SU-DHL-6 (cell line): ENCODE measurements at regions not wholly inside any gene's neighbourhood (a gene's known extent, or its start where the extent isn't known, plus 50 kb on each side); places are given as distances from the start of the nearest gene placed in this dataset.

Experiments
- H2AFZ ChIP-seq: fragments of 200-600 bp; sonication (generic); 2 replicates; pipeline ENCODE4 v1.6.1; 2014; ENCODE audit warnings: low read depth, mild to moderate bottlenecking, moderate library complexity, mixed read lengths, antibody characterized with exemption, low read length; ENCODE audit not compliant: severe bottlenecking
- H3F3A ChIP-seq: fragments of 200-600 bp; shearing (Covaris generic); 2 replicates; pipeline ENCODE4 v1.6.0; 2016; ENCODE audit warnings: antibody characterized with exemption, mild to moderate bottlenecking; ENCODE audit not compliant: insufficient read depth
- H3K27ac ChIP-seq: fragments of 200-600 bp; sonication (generic); 2 replicates; pipeline ENCODE4 v1.5.1; 2016; ENCODE audit warnings: low read depth, mild to moderate bottlenecking, low read length, moderate library complexity, mixed read lengths
- H3K27me3 ChIP-seq: fragments of 200-600 bp; sonication (generic), shearing (Covaris generic); 2 replicates; pipeline ENCODE4 v1.6.0; 2014; ENCODE audit warnings: mild to moderate bottlenecking, low read length
- H3K36me3 ChIP-seq: fragments of 200-600 bp; sonication (generic); 2 replicates; pipeline ENCODE4 v1.6.1; 2014; ENCODE audit warnings: mild to moderate bottlenecking, low read length, mixed read lengths
- H3K4me2 ChIP-seq: fragments of 300-600, 200-600 bp; shearing (Covaris generic), sonication (generic); 2 replicates; pipeline ENCODE4 v1.6.0; 2014; ENCODE audit warnings: low read length, low read depth, mild to moderate bottlenecking; ENCODE audit not compliant: poor library complexity, severe bottlenecking
- H3K4me3 ChIP-seq: fragments of 200-600 bp; sonication (generic); 2 replicates; pipeline ENCODE4 v1.5.1; 2014; ENCODE audit warnings: antibody characterized with exemption, low read length, mild to moderate bottlenecking, mixed read lengths; ENCODE audit not compliant: insufficient read depth, poor library complexity, severe bottlenecking
- H3K79me2 ChIP-seq: fragments of 200-600 bp; sonication (generic); 2 replicates; pipeline ENCODE4 v1.6.1; 2014; ENCODE audit warnings: mild to moderate bottlenecking, low read length, moderate library complexity; ENCODE audit not compliant: insufficient read depth
- H3K9ac ChIP-seq: fragments of 200-600 bp; sonication (generic); 2 replicates; pipeline ENCODE4 v1.7.0; 2014; ENCODE audit warnings: mild to moderate bottlenecking, low read length
- H3K9me2 ChIP-seq: fragments of 200-600 bp; sonication (generic); replicated peaks from 2 replicates; pipeline ENCODE4 v1.6.1; 2014; ENCODE audit warnings: low read length; ENCODE audit not compliant: insufficient read depth
- H3K9me3 ChIP-seq: fragments of 200-600 bp; sonication (generic); 2 replicates; pipeline ENCODE4 v1.6.1; 2014; ENCODE audit warnings: low read length, mixed read lengths; ENCODE audit not compliant: insufficient read depth
- H4K20me1 ChIP-seq: fragments of 200-600 bp; sonication (generic); 2 replicates; pipeline ENCODE4 v1.6.1; 2014; ENCODE audit warnings: low read depth, mild to moderate bottlenecking, antibody characterized with exemption, low read length, moderate library complexity, mixed read lengths
- EZH2phosphoT487 ChIP-seq: fragments of 200-600 bp; sonication (generic), shearing (Covaris generic); conservative IDR thresholded peaks from 2 replicates; pipeline ENCODE4 v1.6.1; 2018; ENCODE audit warnings: mild to moderate bottlenecking, antibody characterized with exemption, low read length, moderate library complexity, mixed read lengths
- TF ChIP-seq, protein P1 (sequence below): fragments of 200-600 bp; sonication (generic); IDR thresholded peaks from one replicate; pipeline ENCODE4 v1.5.1; 2017; ENCODE audit warnings: antibody characterized with exemption, mild to moderate bottlenecking, low read length, moderate library complexity; ENCODE audit not compliant: insufficient read depth, poor library complexity, severe bottlenecking

DNA sequence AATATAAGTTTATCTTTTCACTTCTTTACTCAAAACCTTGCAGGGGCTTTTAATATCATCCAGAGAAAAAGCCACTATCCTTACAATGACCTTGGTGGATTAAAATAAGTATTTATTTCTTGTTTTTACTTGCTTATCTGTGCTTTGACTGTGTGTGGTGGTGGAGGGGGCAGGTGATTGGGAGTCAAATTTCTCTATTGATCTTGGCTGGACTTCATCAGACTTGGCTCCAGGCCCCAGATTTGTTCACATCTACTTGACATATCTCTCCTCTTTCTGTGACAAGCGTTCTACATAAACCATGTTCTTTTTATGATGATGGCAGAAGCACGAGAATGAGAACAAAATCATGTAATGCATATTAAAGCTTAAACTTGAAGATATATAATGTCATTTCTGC lies 670.8 kb downstream of the PCDH17 start:
- no peak for TF ChIP-seq EZH2phosphoT487
- no peak overlapping the region for H3K27ac ChIP-seq
- no peaks in the 10 kb centered on the region for H3K27me3 ChIP-seq
- no peaks in the 10 kb centered on the region for H3K9me3 ChIP-seq
- H3K36me3 ChIP-seq, result no peaks in the 10 kb centered on the region
- no peaks in the 10 kb centered on the region for H3K9me2 ChIP-seq
- no peak overlapping the region for H2AFZ ChIP-seq
- H4K20me1 ChIP-seq, result no peaks in the 10 kb centered on the region
- no peaks in the 10 kb centered on the region for H3F3A ChIP-seq
- H3K9ac ChIP-seq, result no peak overlapping the region
- H3K4me2 ChIP-seq, result no peak overlapping the region
- H3K4me3 ChIP-seq, result no peak overlapping the region
- no peaks in the 10 kb centered on the region for H3K79me2 ChIP-seq

DNA sequence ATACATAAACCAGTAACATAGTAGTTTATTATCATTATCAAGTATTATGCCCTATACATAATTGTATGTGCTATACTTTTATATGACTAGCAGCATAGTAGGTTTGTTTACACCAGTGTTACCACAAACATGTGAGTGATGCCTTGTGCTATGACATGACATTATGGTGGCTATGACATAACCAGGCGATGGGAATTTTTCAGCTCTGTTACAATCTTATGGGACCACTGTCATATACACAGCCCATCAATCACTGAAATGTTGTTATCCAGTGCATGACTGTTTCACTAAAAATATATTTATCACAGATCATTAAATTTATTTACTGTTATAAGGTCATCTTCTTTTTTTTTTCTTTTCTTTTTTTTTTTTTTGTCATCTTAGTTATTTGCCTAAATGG lies 674.5 kb downstream of the PCDH17 start:
- H3K27me3 ChIP-seq, result no peaks in the 10 kb centered on the region
- no peak overlapping the region for H3K4me2 ChIP-seq
- H3K4me3 ChIP-seq, result no peak overlapping the region
- TF ChIP-seq, protein P1, sequence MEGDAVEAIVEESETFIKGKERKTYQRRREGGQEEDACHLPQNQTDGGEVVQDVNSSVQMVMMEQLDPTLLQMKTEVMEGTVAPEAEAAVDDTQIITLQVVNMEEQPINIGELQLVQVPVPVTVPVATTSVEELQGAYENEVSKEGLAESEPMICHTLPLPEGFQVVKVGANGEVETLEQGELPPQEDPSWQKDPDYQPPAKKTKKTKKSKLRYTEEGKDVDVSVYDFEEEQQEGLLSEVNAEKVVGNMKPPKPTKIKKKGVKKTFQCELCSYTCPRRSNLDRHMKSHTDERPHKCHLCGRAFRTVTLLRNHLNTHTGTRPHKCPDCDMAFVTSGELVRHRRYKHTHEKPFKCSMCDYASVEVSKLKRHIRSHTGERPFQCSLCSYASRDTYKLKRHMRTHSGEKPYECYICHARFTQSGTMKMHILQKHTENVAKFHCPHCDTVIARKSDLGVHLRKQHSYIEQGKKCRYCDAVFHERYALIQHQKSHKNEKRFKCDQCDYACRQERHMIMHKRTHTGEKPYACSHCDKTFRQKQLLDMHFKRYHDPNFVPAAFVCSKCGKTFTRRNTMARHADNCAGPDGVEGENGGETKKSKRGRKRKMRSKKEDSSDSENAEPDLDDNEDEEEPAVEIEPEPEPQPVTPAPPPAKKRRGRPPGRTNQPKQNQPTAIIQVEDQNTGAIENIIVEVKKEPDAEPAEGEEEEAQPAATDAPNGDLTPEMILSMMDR, result no peak
- TF ChIP-seq EZH2phosphoT487, result no peak
- H3K9me3 ChIP-seq, result no peaks in the 10 kb centered on the region
- no peaks in the 10 kb centered on the region for H3K79me2 ChIP-seq
- no peaks in the 10 kb centered on the region for H3K36me3 ChIP-seq
- H3K9ac ChIP-seq, result no peak overlapping the region
- H3K27ac ChIP-seq, result no peak overlapping the region
- no peaks in the 10 kb centered on the region for H3F3A ChIP-seq
- H3K9me2 ChIP-seq, result no peaks in the 10 kb centered on the region
- H4K20me1 ChIP-seq, result no peaks in the 10 kb centered on the region
- H2AFZ ChIP-seq, result no peak overlapping the region

DNA sequence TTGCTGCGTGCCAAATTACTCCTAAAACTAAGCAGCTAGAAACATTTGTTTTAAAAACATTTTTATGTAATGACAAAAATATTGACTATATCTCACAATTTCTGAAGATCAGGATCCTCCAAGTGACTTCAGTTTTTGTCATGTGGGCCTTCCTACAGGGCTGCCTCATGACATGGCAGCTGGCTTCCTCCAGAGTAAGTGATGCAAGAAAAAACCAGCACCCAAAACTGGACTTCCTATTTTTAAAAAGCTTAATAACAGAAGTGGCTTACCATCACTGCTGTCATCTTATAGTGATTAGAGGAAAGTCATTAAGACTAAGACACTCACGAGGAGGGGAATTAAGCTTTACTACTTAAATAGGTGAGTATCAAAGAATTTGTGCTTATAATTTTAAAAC lies 681.7 kb downstream of the PCDH17 start:
- Histone ChIP-seq H3K79me2 (no peaks in the 10 kb centered on the region), H3K27me3 (no peaks in the 10 kb centered on the region), H3K9me3 (no peaks in the 10 kb centered on the region; the same call in 1 of the 2 replicates), H3K9me2 (no peaks in the 10 kb centered on the region), H3K4me3 (peak overlapping the region; percentile 15), H3K9ac (peak overlapping the region; percentile 21; the same call in 1 of the 2 replicates), H3K36me3 (no peaks in the 10 kb centered on the region), H3K4me2 (peak overlapping the region; percentile 57), H3F3A (0 out of 2 replicates have a peak, but pooled peaks cover 3% of the 10 kb centered on the region), H3K27ac (peak overlapping the region; percentile 81), H4K20me1 (no peaks in the 10 kb centered on the region), H2AFZ (peak overlapping the region; percentile 51)
- TF ChIP-seq, protein P1, result no peak
- no peak for TF ChIP-seq EZH2phosphoT487

DNA sequence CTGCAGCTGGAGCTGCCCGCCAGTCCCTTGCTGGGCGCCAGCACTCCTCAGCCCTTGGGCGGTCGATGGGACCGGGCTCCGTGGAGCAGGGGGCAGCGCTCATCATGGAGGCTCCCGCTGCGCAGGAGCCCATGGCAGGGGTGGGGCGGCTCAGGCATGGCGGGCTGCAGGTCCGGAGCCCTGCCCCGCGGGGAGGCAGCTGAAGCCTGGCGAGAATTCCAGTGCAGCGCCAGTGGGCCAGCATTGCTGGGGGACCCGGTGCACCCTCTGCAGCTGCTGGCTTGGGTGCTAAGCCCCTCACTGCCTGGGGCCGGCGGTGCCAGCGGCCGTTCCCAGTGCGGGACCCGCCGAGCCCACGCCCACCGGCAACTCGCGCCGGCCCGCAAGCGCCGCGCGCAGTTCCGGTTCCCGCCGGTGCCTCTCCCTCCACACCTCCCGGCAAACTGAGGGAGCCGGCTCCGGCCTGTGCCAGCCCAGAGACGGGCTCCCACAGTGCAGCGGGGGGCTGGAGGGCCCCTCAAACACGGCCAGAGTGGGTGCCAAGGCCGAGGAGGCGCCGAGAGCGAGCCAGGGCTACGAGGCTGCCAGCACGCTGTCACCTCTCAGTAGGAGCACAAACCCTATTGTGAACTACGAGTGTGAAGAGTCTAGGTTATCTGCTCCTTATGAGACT lies 687.1 kb downstream of the PCDH17 start:
- Histone ChIP-seq H3K27ac (peak overlapping the region; percentile 91), H2AFZ (no peak overlapping the region), H3K4me2 (no peak overlapping the region), H3K36me3 (no peaks in the 10 kb centered on the region), H4K20me1 (no peaks in the 10 kb centered on the region), H3K9ac (no peak overlapping the region), H3K4me3 (no peak overlapping the region), H3K9me3 (no peaks in the 10 kb centered on the region; the same call in 1 of the 2 replicates), H3K27me3 (no peaks in the 10 kb centered on the region), H3F3A (0 out of 2 replicates have a peak, but pooled peaks cover 6% of the 10 kb centered on the region), H3K79me2 (no peaks in the 10 kb centered on the region), H3K9me2 (no peaks in the 10 kb centered on the region)
- TF ChIP-seq EZH2phosphoT487, result no peak
- TF ChIP-seq, protein P1, result no peak
